GM18505 (cell line): ENCODE measurements at regions not wholly inside any gene's neighbourhood (a gene's known extent, or its start where the extent isn't known, plus 50 kb on each side); places are given as distances from the start of the nearest gene placed in this dataset.

ENCODE experiments used
- ATAC-seq: cut with Tn5 transposase; IDR thresholded peaks from one replicate; pipeline ENCODE4 v1.9.1; 2021; ENCODE audit not compliant: unreplicated experiment
- POLR2A ChIP-seq: IDR thresholded peaks from 4 replicates; pipeline ENCODE4 v1.6.1; 2011; ENCODE audit warnings: borderline replicate concordance; ENCODE audit not compliant: insufficient read depth, insufficient read length; ENCODE audit errors: extremely low read depth

GRCh38 chr12:59046763-59047534, 126.6 kb upstream of the LRIG3 start:
- no peak for TF ChIP-seq POLR2A
- no peak for ATAC-seq

GRCh38 chr12:59044791-59045190, 124.5 kb upstream of the LRIG3 start:
- no peak for TF ChIP-seq POLR2A
- no peak for ATAC-seq

GRCh38 chr12:59041241-59042121, 121.2 kb upstream of the LRIG3 start:
- ATAC-seq = no peak
- TF ChIP-seq POLR2A = no peak

- no peak for TF ChIP-seq POLR2A
- ATAC-seq = no peak
Measured at GRCh38 chr12:59040656-59041055, 120.4 kb upstream of the LRIG3 start.

- no peak for TF ChIP-seq POLR2A
- no peak for ATAC-seq
Measured at GRCh38 chr12:59040043-59040442, 119.7 kb upstream of the LRIG3 start.

- ATAC-seq = no peak
- no peak for TF ChIP-seq POLR2A
Measured at GRCh38 chr12:59039005-59039404, 118.7 kb upstream of the LRIG3 start.

GRCh38 chr12:59036973-59037762, 116.9 kb upstream of the LRIG3 start:
- no peak for TF ChIP-seq POLR2A
- ATAC-seq = no peak

GRCh38 chr12:59036347-59036746, 116.0 kb upstream of the LRIG3 start:
- no peak for TF ChIP-seq POLR2A

GRCh38 chr12:59031313-59031712, 111.0 kb upstream of the LRIG3 start:
- no peak for ATAC-seq

More at GRCh38 chr12:59036347-59036746, 116.0 kb upstream of the LRIG3 start:
- no peak for ATAC-seq

GRCh38 chr12:59030415-59030814, 110.1 kb upstream of the LRIG3 start:
- TF ChIP-seq POLR2A = no peak
- ATAC-seq = no peak

More at GRCh38 chr12:59031313-59031712, 111.0 kb upstream of the LRIG3 start:
- no peak for TF ChIP-seq POLR2A

- ATAC-seq = no peak
- no peak for TF ChIP-seq POLR2A
Measured at GRCh38 chr12:59027199-59027598, 106.9 kb upstream of the LRIG3 start.

- no peak for ATAC-seq
- no peak for TF ChIP-seq POLR2A
Measured at GRCh38 chr12:59023861-59024424, 103.6 kb upstream of the LRIG3 start.
